Uterus (tissue), 2 donors: ENCODE measurements at regions not wholly inside any gene's neighbourhood (a gene's known extent, or its start where the extent isn't known, plus 50 kb on each side); places are given as distances from the start of the nearest gene placed in this dataset.

ENCODE experiments used
- POLR2A ChIP-seq, 2 donors: fragments of 450-650 bp; IDR thresholded peaks; one replicate each; pipeline ENCODE4 v1.6.1; 2016; ENCODE audit warnings: antibody characterized with exemption in 2 of 2, mild to moderate bottlenecking in 1 of 2, moderate library complexity in 1 of 2
- TF ChIP-seq, protein P1 (sequence below), 4 experiments: fragments of 200-600 bp in 2 of 4; fragments of 450-650 bp in 2 of 4; sonication (generic) in 2 of 4; IDR thresholded peaks; one replicate each; pipeline ENCODE4 v1.5.1; 2016 to 2019; ENCODE audit warnings: antibody characterized with exemption in 4 of 4, mild to moderate bottlenecking in 2 of 4, moderate library complexity in 1 of 4

GRCh38 chr5:4348919-4349318 is 753.3 kb downstream of the IRX1 start:
- TF ChIP-seq, protein P1, sequence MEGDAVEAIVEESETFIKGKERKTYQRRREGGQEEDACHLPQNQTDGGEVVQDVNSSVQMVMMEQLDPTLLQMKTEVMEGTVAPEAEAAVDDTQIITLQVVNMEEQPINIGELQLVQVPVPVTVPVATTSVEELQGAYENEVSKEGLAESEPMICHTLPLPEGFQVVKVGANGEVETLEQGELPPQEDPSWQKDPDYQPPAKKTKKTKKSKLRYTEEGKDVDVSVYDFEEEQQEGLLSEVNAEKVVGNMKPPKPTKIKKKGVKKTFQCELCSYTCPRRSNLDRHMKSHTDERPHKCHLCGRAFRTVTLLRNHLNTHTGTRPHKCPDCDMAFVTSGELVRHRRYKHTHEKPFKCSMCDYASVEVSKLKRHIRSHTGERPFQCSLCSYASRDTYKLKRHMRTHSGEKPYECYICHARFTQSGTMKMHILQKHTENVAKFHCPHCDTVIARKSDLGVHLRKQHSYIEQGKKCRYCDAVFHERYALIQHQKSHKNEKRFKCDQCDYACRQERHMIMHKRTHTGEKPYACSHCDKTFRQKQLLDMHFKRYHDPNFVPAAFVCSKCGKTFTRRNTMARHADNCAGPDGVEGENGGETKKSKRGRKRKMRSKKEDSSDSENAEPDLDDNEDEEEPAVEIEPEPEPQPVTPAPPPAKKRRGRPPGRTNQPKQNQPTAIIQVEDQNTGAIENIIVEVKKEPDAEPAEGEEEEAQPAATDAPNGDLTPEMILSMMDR (IDR thresholded peaks at IDR 0.05): no peak
- TF ChIP-seq POLR2A (IDR thresholded peaks at IDR 0.05): no peak
